ENCODE measurements at regions not wholly inside any gene's neighbourhood (a gene's known extent, or its start where the extent isn't known, plus 50 kb on each side); places are given as distances from the start of the nearest gene placed in this dataset.

- Histone ChIP-seq H3K36me3 (replicated peaks) (no peaks in the 10 kb centered on the region), H3K27me3 (ENCODE audit: low read depth) (no peaks in the 10 kb centered on the region), H3K4me3 (no peak overlapping the region), H3K9me3 (no peaks in the 10 kb centered on the region; the same call in 1 of the 2 replicates), H3K4me1 (no peaks in the 10 kb centered on the region)
- in situ Hi-C loops (cut with MboI; ENCODE audit: low sequenced_read_pairs), result no loop called here
- DNase-seq (ENCODE audit: low spot score in 2 of 2), result no peak
These were observed 147.5 kb upstream of the FKBP1C start for GRCh38 chr6:63063631-63064271.

- in situ Hi-C loops (cut with MboI; ENCODE audit: low sequenced_read_pairs), result no loop called here
- DNase-seq (ENCODE audit: low spot score in 2 of 2), result peak in 1 of 2 experiments; percentile 4
- Histone ChIP-seq H3K27me3 (ENCODE audit: low read depth) (no peaks in the 10 kb centered on the region), H3K4me3 (no peak overlapping the region), H3K36me3 (replicated peaks) (no peaks in the 10 kb centered on the region), H3K9me3 (no peaks in the 10 kb centered on the region), H3K4me1 (no peaks in the 10 kb centered on the region)
These were observed 145.1 kb upstream of the FKBP1C start for GRCh38 chr6:63066055-63066704.

GRCh38 chr6:63094947-63095346 lies 116.3 kb upstream of the FKBP1C start:
- Histone ChIP-seq H3K9me3 (no peaks in the 10 kb centered on the region), H3K4me1 (no peaks in the 10 kb centered on the region), H3K36me3 (replicated peaks) (no peaks in the 10 kb centered on the region), H3K27me3 (ENCODE audit: low read depth) (no peaks in the 10 kb centered on the region), H3K4me3 (no peak overlapping the region)
- peak; percentile 7 to 11 for DNase-seq (ENCODE audit: low spot score in 2 of 2)
- in situ Hi-C loops (cut with MboI; ENCODE audit: low sequenced_read_pairs), result no loop called here

GRCh38 chr6:63097222-63097621 lies 114.0 kb upstream of the FKBP1C start:
- DNase-seq (ENCODE audit: low spot score in 2 of 2), result no peak
- in situ Hi-C loops (cut with MboI; ENCODE audit: low sequenced_read_pairs), result no loop called here
- H3K36me3 ChIP-seq (replicated peaks), result no peaks in the 10 kb centered on the region
- no peaks in the 10 kb centered on the region for H3K9me3 ChIP-seq
- no peaks in the 10 kb centered on the region for H3K4me1 ChIP-seq
- no peaks in the 10 kb centered on the region for H3K27me3 ChIP-seq (ENCODE audit: low read depth)
- H3K4me3 ChIP-seq, result no peak overlapping the region

- in situ Hi-C loops (cut with MboI; ENCODE audit: low sequenced_read_pairs), result no loop called here
- H3K9me3 ChIP-seq, result no peaks in the 10 kb centered on the region
These were observed 112.5 kb upstream of the FKBP1C start for GRCh38 chr6:63098789-63099188.

GRCh38 chr6:63099772-63100459 lies 111.4 kb upstream of the FKBP1C start:
- no peak overlapping the region for H3K4me3 ChIP-seq
- no peaks in the 10 kb centered on the region for H3K4me1 ChIP-seq
- no peak for DNase-seq (ENCODE audit: low spot score in 2 of 2)
- no peaks in the 10 kb centered on the region for H3K36me3 ChIP-seq (replicated peaks)
- in situ Hi-C loops (cut with MboI; ENCODE audit: low sequenced_read_pairs), result no loop called here
- no peaks in the 10 kb centered on the region for H3K9me3 ChIP-seq
- H3K27me3 ChIP-seq (ENCODE audit: low read depth), result no peaks in the 10 kb centered on the region

More at GRCh38 chr6:63098789-63099188, 112.5 kb upstream of the FKBP1C start:
- no peaks in the 10 kb centered on the region for H3K4me1 ChIP-seq
- no peak overlapping the region for H3K4me3 ChIP-seq
- H3K36me3 ChIP-seq (replicated peaks), result no peaks in the 10 kb centered on the region
- no peak for DNase-seq (ENCODE audit: low spot score in 2 of 2)
- no peaks in the 10 kb centered on the region for H3K27me3 ChIP-seq (ENCODE audit: low read depth)

- Histone ChIP-seq H3K9me3 (no peaks in the 10 kb centered on the region), H3K36me3 (replicated peaks) (no peaks in the 10 kb centered on the region), H3K4me1 (no peaks in the 10 kb centered on the region), H3K27me3 (ENCODE audit: low read depth) (no peaks in the 10 kb centered on the region), H3K4me3 (no peak overlapping the region)
- no peak for DNase-seq (ENCODE audit: low spot score in 2 of 2)
- in situ Hi-C loops (cut with MboI; ENCODE audit: low sequenced_read_pairs), result no loop called here
These were observed 96.6 kb upstream of the FKBP1C start for GRCh38 chr6:63114610-63115211.

GRCh38 chr6:63121166-63121565 lies 90.1 kb upstream of the FKBP1C start:
- no peak for DNase-seq (ENCODE audit: low spot score in 2 of 2)
- Histone ChIP-seq H3K36me3 (replicated peaks) (no peaks in the 10 kb centered on the region), H3K27me3 (ENCODE audit: low read depth) (no peaks in the 10 kb centered on the region), H3K9me3 (no peaks in the 10 kb centered on the region), H3K4me3 (no peak overlapping the region), H3K4me1 (no peaks in the 10 kb centered on the region)
- in situ Hi-C loops (cut with MboI; ENCODE audit: low sequenced_read_pairs), result no loop called here

GRCh38 chr6:63140114-63140513 lies 71.2 kb upstream of the FKBP1C start:
- Histone ChIP-seq H3K4me3 (no peak overlapping the region), H3K27me3 (ENCODE audit: low read depth) (no peaks in the 10 kb centered on the region), H3K36me3 (replicated peaks) (no peaks in the 10 kb centered on the region), H3K9me3 (no peaks in the 10 kb centered on the region), H3K4me1 (no peaks in the 10 kb centered on the region; the same call in 1 of the 2 replicates)
- in situ Hi-C loops (cut with MboI; ENCODE audit: low sequenced_read_pairs), result no loop called here
- DNase-seq (ENCODE audit: low spot score in 2 of 2), result no peak

GRCh38 chr6:63140692-63141318 lies 70.5 kb upstream of the FKBP1C start:
- no peaks in the 10 kb centered on the region for H3K27me3 ChIP-seq (ENCODE audit: low read depth)
- no peaks in the 10 kb centered on the region for H3K36me3 ChIP-seq (replicated peaks)
- no peak overlapping the region for H3K4me3 ChIP-seq
- H3K9me3 ChIP-seq, result no peaks in the 10 kb centered on the region
- DNase-seq (ENCODE audit: low spot score in 2 of 2), result no peak
- no peaks in the 10 kb centered on the region; the same call in 1 of the 2 replicates for H3K4me1 ChIP-seq
- in situ Hi-C loops (cut with MboI; ENCODE audit: low sequenced_read_pairs), result no loop called here

- DNase-seq (ENCODE audit: low spot score in 2 of 2), result no peak
- in situ Hi-C loops (cut with MboI; ENCODE audit: low sequenced_read_pairs), result no loop called here
- Histone ChIP-seq H3K27me3 (ENCODE audit: low read depth) (no peaks in the 10 kb centered on the region), H3K4me3 (no peak overlapping the region), H3K36me3 (replicated peaks) (no peaks in the 10 kb centered on the region), H3K9me3 (no peaks in the 10 kb centered on the region), H3K4me1 (no peaks in the 10 kb centered on the region; the same call in 1 of the 2 replicates)
These were observed 61.5 kb upstream of the FKBP1C start for GRCh38 chr6:63149730-63150129.

GRCh38 chr6:63154535-63154934 lies 56.7 kb upstream of the FKBP1C start:
- H3K36me3 ChIP-seq (replicated peaks), result no peaks in the 10 kb centered on the region
- no peaks in the 10 kb centered on the region for H3K27me3 ChIP-seq (ENCODE audit: low read depth)
- no peaks in the 10 kb centered on the region for H3K9me3 ChIP-seq
- in situ Hi-C loops (cut with MboI; ENCODE audit: low sequenced_read_pairs), result no loop called here
- no peaks in the 10 kb centered on the region for H3K4me1 ChIP-seq
- H3K4me3 ChIP-seq, result no peak overlapping the region
- no peak for DNase-seq (ENCODE audit: low spot score in 2 of 2)
